Thoracic aorta (tissue), 2 donors: ENCODE measurements at regions not wholly inside any gene's neighbourhood (a gene's known extent, or its start where the extent isn't known, plus 50 kb on each side); places are given as distances from the start of the nearest gene placed in this dataset.

Experiments
- ATAC-seq: fragments of 150-250 bp; one replicate; pipeline ENCODE4 v1.8.0; 2017; ENCODE audit warnings: low read depth; ENCODE audit not compliant: insufficient number of reproducible peaks, low FRiP score
- DNase-seq: peaks from one replicate; pipeline ENCODE4 v3.0.0-alpha.2; 2020; ENCODE audit warnings: low spot score
- H3K27ac ChIP-seq, 2 donors: fragments of 200-600 bp; sonication (generic); 1 replicate in 1 of 2; 2 replicates in 1 of 2; pipeline ENCODE4 v1.5.1; 2016; ENCODE audit warnings: mild to moderate bottlenecking in 2 of 2, moderate library complexity in 2 of 2
- H3K27me3 ChIP-seq: fragments of 200-600 bp; sonication (generic); replicated peaks from 2 replicates; pipeline ENCODE4 v1.6.0; 2016; ENCODE audit warnings: mild to moderate bottlenecking; ENCODE audit not compliant: insufficient read depth
- H3K36me3 ChIP-seq: fragments of 200-600 bp; sonication (generic); one replicate; pipeline ENCODE4 v1.5.1; 2016
- H3K4me1 ChIP-seq, 2 donors: fragments of 200-600 bp; sonication (generic); 1 replicate in 1 of 2; 2 replicates in 1 of 2; pipeline versions ENCODE4 v1.5.1 to v1.6.0; 2016; ENCODE audit warnings: low read depth in 2 of 2, mild to moderate bottlenecking in 1 of 2; ENCODE audit not compliant: control insufficient read depth in 1 of 2
- H3K4me3 ChIP-seq: fragments of 200-600 bp; sonication (generic); 2 replicates; pipeline ENCODE4 v1.5.1; 2016; ENCODE audit warnings: mild to moderate bottlenecking
- H3K9me3 ChIP-seq: fragments of 200-600 bp; sonication (generic); 2 replicates; pipeline ENCODE4 v1.5.1; 2016
- CTCF ChIP-seq: fragments of 200-600 bp; sonication (generic); IDR thresholded peaks from one replicate; pipeline ENCODE4 v1.5.1; 2019; ENCODE audit warnings: antibody characterized with exemption

DNA sequence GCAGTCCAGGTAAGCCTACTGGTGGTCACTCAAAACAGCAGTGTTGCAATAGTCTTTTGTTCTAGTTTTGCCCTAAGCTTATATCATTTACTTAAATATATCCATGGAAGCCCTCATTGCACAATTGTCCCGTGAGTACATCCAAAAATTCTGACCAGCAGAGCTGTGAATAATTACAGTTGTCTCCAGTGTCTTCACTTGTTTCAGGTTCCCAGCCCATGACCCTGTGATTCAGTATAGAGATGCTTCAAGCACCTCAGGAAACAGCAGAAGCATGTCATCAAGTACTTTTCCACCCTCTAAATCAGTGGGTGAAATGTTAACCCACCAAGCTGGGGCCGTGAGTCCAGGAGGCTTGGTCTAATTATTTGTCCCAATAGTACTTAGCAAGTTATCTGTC is 214.9 kb upstream of the RPS6KA3 start:
- H3K27me3 ChIP-seq, result no peaks in the 10 kb centered on the region
- ATAC-seq (no peak), DNase-seq (no peak)
- H3K9me3 ChIP-seq, result no peaks in the 10 kb centered on the region
- H3K27ac ChIP-seq, result no peak overlapping the region
- no peaks in the 10 kb centered on the region for H3K4me1 ChIP-seq
- H3K4me3 ChIP-seq, result no peak overlapping the region
- TF ChIP-seq CTCF, result no peak
- no peaks in the 10 kb centered on the region for H3K36me3 ChIP-seq

GRCh38 chrX:20479896-20480295 is 213.2 kb upstream of the RPS6KA3 start:
- ATAC-seq (no peak), DNase-seq (no peak)
- Histone ChIP-seq H3K4me3 (no peak overlapping the region), H3K36me3 (no peaks in the 10 kb centered on the region), H3K9me3 (no peaks in the 10 kb centered on the region), H3K27me3 (no peaks in the 10 kb centered on the region), H3K27ac (no peak overlapping the region), H3K4me1 (no peaks in the 10 kb centered on the region)
- no peak for TF ChIP-seq CTCF

GRCh38 chrX:20479048-20479447 is 212.3 kb upstream of the RPS6KA3 start:
- TF ChIP-seq CTCF, result no peak
- Histone ChIP-seq H3K9me3 (no peaks in the 10 kb centered on the region), H3K36me3 (no peaks in the 10 kb centered on the region), H3K4me3 (no peak overlapping the region), H3K4me1 (no peaks in the 10 kb centered on the region), H3K27me3 (no peaks in the 10 kb centered on the region), H3K27ac (no peak overlapping the region)
- ATAC-seq, result no peak
- DNase-seq, result no peak

- Histone ChIP-seq H3K9me3 (no peaks in the 10 kb centered on the region), H3K27ac (no peak overlapping the region), H3K27me3 (no peaks in the 10 kb centered on the region), H3K4me3 (no peak overlapping the region), H3K4me1 (no peaks in the 10 kb centered on the region), H3K36me3 (no peaks in the 10 kb centered on the region)
- ATAC-seq (no peak), DNase-seq (no peak)
- TF ChIP-seq CTCF, result no peak
Measured at GRCh38 chrX:20477836-20478524, 211.3 kb upstream of the RPS6KA3 start.

GRCh38 chrX:20477219-20477618 is 210.5 kb upstream of the RPS6KA3 start:
- Histone ChIP-seq H3K4me3 (no peak overlapping the region), H3K36me3 (no peaks in the 10 kb centered on the region), H3K9me3 (no peaks in the 10 kb centered on the region), H3K27ac (no peak overlapping the region), H3K4me1 (no peaks in the 10 kb centered on the region), H3K27me3 (no peaks in the 10 kb centered on the region)
- TF ChIP-seq CTCF, result no peak
- ATAC-seq (no peak), DNase-seq (no peak)
